ENCODE measurements at regions not wholly inside any gene's neighbourhood (a gene's known extent, or its start where the extent isn't known, plus 50 kb on each side); places are given as distances from the start of the nearest gene placed in this dataset.

GRCh38 chr3:39000008-39000450, 51.7 kb downstream of the SCN11A start:
- DNase-seq (ENCODE audit: low read depth): peak; percentile 79

GRCh38 chr3:38998086-38998485, 53.7 kb downstream of the SCN11A start:
- DNase-seq (ENCODE audit: low read depth): no peak

GRCh38 chr3:38996193-38996592, 55.6 kb downstream of the SCN11A start:
- DNase-seq (ENCODE audit: low read depth): no peak

GRCh38 chr3:38994251-38994650, 57.5 kb downstream of the SCN11A start:
- DNase-seq (ENCODE audit: low read depth): no peak

- DNase-seq (ENCODE audit: low read depth): peak; percentile 90
Measured at GRCh38 chr3:38992117-38992760, 59.5 kb downstream of the SCN11A start.

GRCh38 chr3:38990621-38991020, 61.1 kb downstream of the SCN11A start:
- DNase-seq (ENCODE audit: low read depth): peak; percentile 58

GRCh38 chr3:38989917-38990510, 61.7 kb downstream of the SCN11A start:
- no peak for DNase-seq (ENCODE audit: low read depth)

- DNase-seq (ENCODE audit: low read depth): no peak
Measured at GRCh38 chr3:38988955-38989354, 62.8 kb downstream of the SCN11A start.

- DNase-seq (ENCODE audit: low read depth): peak; percentile 4
Measured at GRCh38 chr3:38987456-38987855, 64.3 kb downstream of the SCN11A start.

GRCh38 chr3:38986901-38987300, 64.8 kb downstream of the SCN11A start:
- DNase-seq (ENCODE audit: low read depth): peak; percentile 24

- peak; percentile 32 for DNase-seq (ENCODE audit: low read depth)
Measured at GRCh38 chr3:38985981-38986380, 65.8 kb downstream of the SCN11A start.

GRCh38 chr3:38985581-38985980, 66.2 kb downstream of the SCN11A start:
- DNase-seq (ENCODE audit: low read depth): peak; percentile 68

GRCh38 chr3:38984731-38985130, 67.0 kb downstream of the SCN11A start:
- DNase-seq (ENCODE audit: low read depth): peak; percentile 22

GRCh38 chr3:38984110-38984509, 67.6 kb downstream of the SCN11A start:
- DNase-seq (ENCODE audit: low read depth): no peak

- no peak for DNase-seq (ENCODE audit: low read depth)
Measured at GRCh38 chr3:38980938-38981337, 70.8 kb downstream of the SCN11A start.

GRCh38 chr3:38978729-38979128, 73.0 kb downstream of the SCN11A start:
- no peak for DNase-seq (ENCODE audit: low read depth)

GRCh38 chr3:38970851-38971638, 80.7 kb downstream of the SCN11A start:
- no peak for DNase-seq (ENCODE audit: low read depth)

GRCh38 chr3:38969317-38970235, 82.2 kb downstream of the SCN11A start:
- no peak for DNase-seq (ENCODE audit: low read depth)

GRCh38 chr3:38968891-38969290, 82.9 kb downstream of the SCN11A start:
- no peak for DNase-seq (ENCODE audit: low read depth)

- no peak for DNase-seq (ENCODE audit: low read depth)
Measured at GRCh38 chr3:38968403-38968802, 83.3 kb downstream of the SCN11A start.

- DNase-seq (ENCODE audit: low read depth): no peak
Measured at GRCh38 chr3:38967693-38967989, 84.1 kb downstream of the SCN11A start.

All from ELR (cell line).